Progenitor cell of endocrine pancreas (in vitro differentiated cells): ENCODE measurements at regions not wholly inside any gene's neighbourhood (a gene's known extent, or its start where the extent isn't known, plus 50 kb on each side); places are given as distances from the start of the nearest gene placed in this dataset.
A peak's percentile ranks its signal among the peaks of the same experiment; 100 is the strongest.

ENCODE experiments used
- DNase-seq: peaks from one replicate; pipeline ENCODE4 v3.0.0; 2021; ENCODE audit warnings: low spot score; ENCODE audit not compliant: unreplicated experiment
- H3K27ac Mint-ChIP-seq: 2 replicates; pipeline ENCODE4 v1.8.0; 2021; ENCODE audit warnings: mild to moderate bottlenecking, moderate library complexity, mixed read lengths
- H3K27me3 Mint-ChIP-seq: 2 replicates; pipeline ENCODE4 v1.8.0; 2021; ENCODE audit warnings: mixed read lengths
- H3K36me3 Mint-ChIP-seq: 2 replicates; pipeline ENCODE4 v1.8.0; 2022; ENCODE audit warnings: mixed read lengths; ENCODE audit not compliant: insufficient read depth
- H3K4me1 Mint-ChIP-seq: 2 replicates; pipeline ENCODE4 v1.8.0; 2021; ENCODE audit warnings: low read depth, mixed read lengths
- H3K4me3 Mint-ChIP-seq: 2 replicates; pipeline ENCODE4 v1.8.0; 2021; ENCODE audit warnings: low read depth, mild to moderate bottlenecking, moderate library complexity, mixed read lengths
- H3K9me3 Mint-ChIP-seq: 2 replicates; pipeline ENCODE4 v1.8.0; 2021; ENCODE audit warnings: low read depth, mixed read lengths
- TF ChIP-seq, protein P1 (sequence below): fragments of 200-600 bp; sonication (generic); IDR thresholded peaks from one replicate; pipeline ENCODE4 v1.5.0; 2021; ENCODE audit warnings: antibody characterized with exemption, mild to moderate bottlenecking; ENCODE audit not compliant: unreplicated experiment

DNA sequence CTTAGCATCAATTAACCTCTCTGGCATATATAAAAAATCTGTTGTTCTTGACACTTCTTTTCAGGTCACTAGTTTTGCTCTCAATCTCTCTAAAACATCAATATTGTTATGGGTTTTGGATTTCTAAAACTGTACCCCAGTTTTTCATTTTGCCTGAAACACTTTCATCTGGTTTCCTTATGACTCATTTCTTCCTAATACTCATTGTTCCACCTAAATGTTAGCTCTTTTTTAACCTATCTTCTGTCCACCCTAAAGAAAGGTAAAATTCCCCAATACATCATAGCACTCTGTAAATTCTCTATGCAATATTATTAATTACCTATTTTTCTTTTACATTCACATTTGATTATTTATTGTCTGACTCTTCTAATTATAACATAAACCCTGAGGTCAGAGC, 575.5 kb upstream of the NDST4 start:
- DNase-seq, result no peak
- H3K4me3 Mint-ChIP-seq, result no peak overlapping the region
- no peak overlapping the region for H3K27ac Mint-ChIP-seq
- H3K9me3 Mint-ChIP-seq, result peaks cover 6% of the 10 kb centered on the region
- no peaks in the 10 kb centered on the region for H3K27me3 Mint-ChIP-seq
- TF ChIP-seq, protein P1, sequence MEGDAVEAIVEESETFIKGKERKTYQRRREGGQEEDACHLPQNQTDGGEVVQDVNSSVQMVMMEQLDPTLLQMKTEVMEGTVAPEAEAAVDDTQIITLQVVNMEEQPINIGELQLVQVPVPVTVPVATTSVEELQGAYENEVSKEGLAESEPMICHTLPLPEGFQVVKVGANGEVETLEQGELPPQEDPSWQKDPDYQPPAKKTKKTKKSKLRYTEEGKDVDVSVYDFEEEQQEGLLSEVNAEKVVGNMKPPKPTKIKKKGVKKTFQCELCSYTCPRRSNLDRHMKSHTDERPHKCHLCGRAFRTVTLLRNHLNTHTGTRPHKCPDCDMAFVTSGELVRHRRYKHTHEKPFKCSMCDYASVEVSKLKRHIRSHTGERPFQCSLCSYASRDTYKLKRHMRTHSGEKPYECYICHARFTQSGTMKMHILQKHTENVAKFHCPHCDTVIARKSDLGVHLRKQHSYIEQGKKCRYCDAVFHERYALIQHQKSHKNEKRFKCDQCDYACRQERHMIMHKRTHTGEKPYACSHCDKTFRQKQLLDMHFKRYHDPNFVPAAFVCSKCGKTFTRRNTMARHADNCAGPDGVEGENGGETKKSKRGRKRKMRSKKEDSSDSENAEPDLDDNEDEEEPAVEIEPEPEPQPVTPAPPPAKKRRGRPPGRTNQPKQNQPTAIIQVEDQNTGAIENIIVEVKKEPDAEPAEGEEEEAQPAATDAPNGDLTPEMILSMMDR, result no peak
- no peaks in the 10 kb centered on the region for H3K36me3 Mint-ChIP-seq
- H3K4me1 Mint-ChIP-seq, result no peaks in the 10 kb centered on the region

DNA sequence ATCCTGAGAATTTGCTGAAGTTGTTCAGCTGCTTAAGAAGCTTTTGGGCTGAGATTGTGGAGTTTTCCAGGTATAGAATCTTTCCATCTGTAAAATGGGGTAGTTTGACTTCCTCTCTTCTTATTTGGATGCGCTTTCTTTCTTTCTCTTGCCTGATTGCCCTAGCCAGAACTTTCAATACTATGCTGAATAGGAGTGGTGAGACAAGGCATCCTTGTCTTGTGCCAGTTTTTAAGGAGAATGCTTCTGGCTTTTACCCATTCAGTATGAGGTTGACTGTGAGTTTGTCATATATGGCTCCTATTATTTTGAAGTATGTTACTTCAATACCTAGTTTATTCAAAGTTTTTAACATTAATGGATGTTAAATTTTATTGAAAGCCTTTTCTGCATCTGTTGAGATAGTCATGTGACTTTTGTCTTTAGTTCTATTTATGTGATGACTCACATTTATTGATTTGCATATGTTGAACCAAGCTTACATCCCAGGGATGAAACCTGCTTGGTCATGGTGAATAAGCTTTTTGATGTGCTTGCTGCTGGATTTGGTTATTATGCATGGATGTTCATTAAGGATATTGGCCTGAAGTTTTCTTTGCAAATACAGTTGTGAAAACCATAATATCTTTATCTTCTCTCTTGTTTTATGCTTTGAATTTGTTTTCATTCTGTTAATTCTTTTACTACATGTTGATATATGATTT, 573.8 kb upstream of the NDST4 start:
- DNase-seq, result no peak
- TF ChIP-seq, protein P1, result no peak
- Mint-ChIP-seq H3K4me3 (no peak overlapping the region), H3K27me3 (no peaks in the 10 kb centered on the region), H3K36me3 (no peaks in the 10 kb centered on the region), H3K4me1 (no peaks in the 10 kb centered on the region), H3K9me3 (peaks cover 6% of the 10 kb centered on the region), H3K27ac (no peak overlapping the region)

DNA sequence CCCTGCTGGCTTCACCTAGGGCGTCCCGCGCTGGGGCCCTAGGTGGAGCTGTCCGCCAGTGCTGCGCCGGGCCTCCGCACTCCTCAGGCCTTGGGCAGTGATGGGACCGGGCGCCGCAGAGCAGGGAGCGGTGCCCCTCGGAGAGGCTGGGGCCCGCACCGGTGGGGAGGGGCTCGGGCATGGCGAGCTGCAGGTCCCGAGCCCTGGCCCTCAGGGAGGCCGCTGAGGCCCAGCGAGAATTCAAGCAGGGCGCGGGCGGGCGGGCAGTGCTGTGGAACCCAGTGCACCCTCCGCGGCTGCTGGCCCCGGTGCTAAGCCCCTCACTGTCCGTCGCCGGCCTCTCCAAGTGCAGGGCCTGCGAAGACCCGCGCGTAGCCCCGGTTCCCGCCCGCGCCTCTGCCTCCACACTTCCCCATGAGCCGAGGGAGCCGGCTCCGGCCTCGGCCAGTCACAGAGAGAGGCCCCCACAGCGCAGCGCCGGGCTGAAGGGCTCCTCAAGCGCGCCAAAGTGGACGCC, 565.1 kb upstream of the NDST4 start:
- no peak overlapping the region for H3K27ac Mint-ChIP-seq
- TF ChIP-seq, protein P1, result no peak
- H3K27me3 Mint-ChIP-seq, result no peaks in the 10 kb centered on the region
- H3K9me3 Mint-ChIP-seq, result peaks cover 8% of the 10 kb centered on the region
- no peak overlapping the region for H3K4me3 Mint-ChIP-seq
- H3K4me1 Mint-ChIP-seq, result no peaks in the 10 kb centered on the region
- H3K36me3 Mint-ChIP-seq, result no peaks in the 10 kb centered on the region
- no peak for DNase-seq

DNA sequence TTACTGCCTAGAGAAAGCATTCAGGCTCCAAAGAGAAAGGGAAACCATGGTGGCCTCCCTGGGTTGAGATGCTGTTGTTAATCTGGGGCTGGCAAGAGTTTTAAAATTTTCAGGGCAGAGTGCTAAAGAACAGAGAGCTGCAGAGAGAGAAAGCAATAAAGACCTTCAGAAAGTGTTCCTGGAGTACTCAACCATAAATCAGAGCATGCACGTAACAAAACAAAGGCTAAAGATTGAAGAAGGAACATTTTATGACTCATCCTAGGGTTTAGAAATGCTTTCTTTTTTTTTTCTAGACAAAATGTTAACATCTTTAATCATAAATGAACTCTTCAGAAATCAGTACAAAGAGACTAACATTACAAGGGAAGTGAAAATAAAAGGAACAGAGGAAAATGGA, 562.3 kb upstream of the NDST4 start:
- Mint-ChIP-seq H3K9me3 (peaks cover 8% of the 10 kb centered on the region), H3K36me3 (no peaks in the 10 kb centered on the region), H3K27me3 (no peaks in the 10 kb centered on the region), H3K4me1 (no peaks in the 10 kb centered on the region), H3K27ac (peak overlapping the region; percentile 3), H3K4me3 (no peak overlapping the region)
- DNase-seq, result no peak
- TF ChIP-seq, protein P1, result no peak

DNA sequence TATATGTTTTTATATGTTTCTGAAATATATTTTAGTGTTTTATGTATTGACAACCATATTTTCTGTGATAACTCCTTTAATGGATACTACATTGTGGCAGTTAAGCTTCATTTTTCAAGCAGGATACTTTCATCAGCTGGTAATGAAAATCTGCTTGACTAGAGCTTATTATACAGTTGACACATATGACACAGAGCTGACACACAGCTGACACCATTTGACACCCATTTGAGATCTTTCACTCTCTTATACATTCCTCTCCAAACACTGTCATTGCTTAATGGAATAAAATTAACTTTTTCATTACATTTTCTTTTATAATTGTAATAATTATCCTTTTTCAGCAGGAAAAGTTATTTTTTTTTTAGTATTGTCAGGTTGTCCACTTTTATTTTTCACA, 561.1 kb upstream of the NDST4 start:
- no peaks in the 10 kb centered on the region for H3K27me3 Mint-ChIP-seq
- no peaks in the 10 kb centered on the region for H3K4me1 Mint-ChIP-seq

More for the DNA sequence above, 561.1 kb upstream of the NDST4 start:
- Mint-ChIP-seq H3K4me3 (no peak overlapping the region), H3K9me3 (peaks cover 8% of the 10 kb centered on the region), H3K27ac (no peak overlapping the region), H3K36me3 (no peaks in the 10 kb centered on the region)
- no peak for DNase-seq
- TF ChIP-seq, protein P1, result no peak
